K562 (cell line): ENCODE measurements at regions not wholly inside any gene's neighbourhood (a gene's known extent, or its start where the extent isn't known, plus 50 kb on each side); places are given as distances from the start of the nearest gene placed in this dataset.

Source experiments
- ATAC-seq: fragments of 200-7000 bp; cut with Tn5 transposase; 3 replicates; pipeline ENCODE4 v1.9.1; 2020; ENCODE audit warnings: moderate library complexity
- BruUV-seq: library from RNA; stranded (reverse); fragments of 400-500 nt; replicated peaks from 2 replicates; lab custom pipeline; 2021; lab: Mats Ljungman, UMichigan
- CTCF ChIA-PET: fragments of 300-600 bp; formaldehyde crosslinking; extraction: SDS; loops from one replicate; lab custom pipeline; 2021; ENCODE audit warnings: low intra/inter-chr PET ratio; lab: Yijun Ruan, JAX
- POLR2A ChIA-PET: fragments of 300-600, 350-650 bp; sonication (Branson Sonifier 250); formaldehyde crosslinking; extraction: SDS; loops from one replicate; lab custom pipeline; 2021; ENCODE audit warnings: antibody characterized with exemption, inconsistent platforms; lab: Yijun Ruan, JAX
- DNase-seq, 4 experiments: peaks; one replicate each; pipeline versions ENCODE4 v3.0.0 to v3.0.0-alpha.2; 2011 to 2018; ENCODE audit warnings: low spot score in 3 of 4, mixed read lengths in 3 of 4; ENCODE audit errors: extremely low read depth in 1 of 4
- FAIRE-seq: peaks from 2 replicates; lab custom pipeline; 2011; peaks lifted over from hg19 to GRCh38; lab: Jason Lieb, UNC
- H2AFZ ChIP-seq: 2 replicates; pipeline ENCODE4 v1.6.0; 2011; ENCODE audit warnings: low read depth, low read length, control low read depth, inconsistent platforms
- H3K27ac ChIP-seq: fragments of 200-600 bp; 3 replicates; pipeline ENCODE4 v1.8.0; 2011; ENCODE audit warnings: low read depth, mild to moderate bottlenecking, control low read depth, inconsistent platforms, low read length, moderate library complexity, mixed read lengths; ENCODE audit errors: extremely low read depth
- H3K27me3 ChIP-seq, 2 experiments: fragments of 300-600 bp in 1 of 2; 2 replicates in 1 of 2; 3 replicates in 1 of 2; pipeline versions ENCODE4 v1.6.0 to v1.8.0; 2011; ENCODE audit warnings: inconsistent platforms in 2 of 2, low read length in 2 of 2, mild to moderate bottlenecking in 1 of 2, mixed read lengths in 1 of 2, moderate library complexity in 1 of 2; ENCODE audit not compliant: control insufficient read depth in 2 of 2, insufficient read depth in 2 of 2
- H3K36me3 ChIP-seq: fragments of 300-600 bp; 3 replicates; pipeline ENCODE4 v1.8.0; 2011; ENCODE audit warnings: mild to moderate bottlenecking, low read length, inconsistent platforms; ENCODE audit not compliant: control insufficient read depth, insufficient read depth
- H3K4me1 ChIP-seq, 2 experiments: fragments of 200-600 bp in 1 of 2; replicated peaks in 1 of 2; 2 replicates in 1 of 2; 3 replicates in 1 of 2; pipeline versions ENCODE4 v1.5.1 to v1.8.0; 2011; ENCODE audit warnings: inconsistent platforms in 2 of 2, low read length in 2 of 2, mild to moderate bottlenecking in 1 of 2, mixed read lengths in 1 of 2, moderate library complexity in 1 of 2; ENCODE audit not compliant: control insufficient read depth in 2 of 2, insufficient read depth in 2 of 2
- H3K4me2 ChIP-seq: 2 replicates; pipeline ENCODE4 v1.6.1; 2011; ENCODE audit warnings: low read length, control low read depth, inconsistent platforms, mixed read lengths; ENCODE audit not compliant: insufficient read depth
- H3K4me3 ChIP-seq: fragments of 200-600 bp; sonication (generic), shearing (Covaris generic); 2 replicates; pipeline ENCODE4 v1.5.1; 2016; ENCODE audit warnings: control low read depth, inconsistent platforms
- H3K79me2 ChIP-seq: fragments of 200-600 bp; 3 replicates; pipeline ENCODE4 v1.8.0; 2011; ENCODE audit warnings: low read length, inconsistent platforms; ENCODE audit not compliant: control insufficient read depth, insufficient read depth
- H3K9ac ChIP-seq, 2 experiments: 2 replicates each; pipeline versions ENCODE4 v1.6.0 to v1.6.1; 2011; ENCODE audit warnings: low read depth in 2 of 2, low read length in 2 of 2, control low read depth in 1 of 2, inconsistent platforms in 1 of 2, mild to moderate bottlenecking in 1 of 2, mixed read lengths in 1 of 2; ENCODE audit not compliant: insufficient read depth in 1 of 2
- H3K9me1 ChIP-seq: one replicate; pipeline ENCODE4 v1.6.0; 2011; ENCODE audit warnings: inconsistent platforms, mild to moderate bottlenecking, low read length, moderate library complexity; ENCODE audit not compliant: control insufficient read depth, insufficient read depth
- H3K9me3 ChIP-seq: replicated peaks from 2 replicates; pipeline ENCODE4 v1.5.1; 2011; ENCODE audit warnings: low read depth, low read length, inconsistent platforms; ENCODE audit not compliant: control insufficient read depth, insufficient read depth
- H4K20me1 ChIP-seq: replicated peaks from 2 replicates; pipeline ENCODE4 v1.6.1; 2011; ENCODE audit warnings: low read length, inconsistent platforms, mixed read lengths; ENCODE audit not compliant: control insufficient read depth, insufficient read depth
- BRD9 ChIP-seq: fragments of 450-650 bp; IDR thresholded peaks from 2 replicates; pipeline ENCODE4 v1.6.1; 2018; ENCODE audit warnings: low read depth; ENCODE audit not compliant: partially characterized antibody
- MYBL2 ChIP-seq, 2 experiments: fragments of 450-650 bp in 1 of 2; sonication (generic) in 1 of 2; formaldehyde crosslinking in 1 of 2; IDR thresholded peaks; 2 replicates each; pipeline versions ENCODE4 v1.6.1 to v1.8.1; 2017 to 2022; ENCODE audit warnings: borderline replicate concordance in 1 of 2, inconsistent platforms in 1 of 2, low read depth in 1 of 2, mild to moderate bottlenecking in 1 of 2, missing genetic modification reagents in 1 of 2, moderate library complexity in 1 of 2
- NFE2L1 ChIP-seq: fragments of 450-650 bp; IDR thresholded peaks from 2 replicates; pipeline ENCODE4 v1.6.1; 2016; ENCODE audit warnings: missing genetic modification characterization, low read depth, mild to moderate bottlenecking, missing compliant biosample characterization, moderate library complexity, borderline replicate concordance
- PHB ChIP-seq: fragments of 250-450 bp; sonication (Bioruptor Pico); IDR thresholded peaks from 2 replicates; pipeline ENCODE4 v1.5.0; 2021
- SAP30 ChIP-seq: fragments of 200-600 bp; sonication (generic); IDR thresholded peaks from 2 replicates; pipeline ENCODE4 v1.6.1; 2012; ENCODE audit warnings: borderline replicate concordance, low read depth, mild to moderate bottlenecking, moderate library complexity, low read length, control low read depth, inconsistent platforms; ENCODE audit not compliant: insufficient read depth, poor library complexity, severe bottlenecking
- ZNF668 ChIP-seq: fragments of 250-450 bp; sonication (Bioruptor Pico); IDR thresholded peaks from 2 replicates; pipeline ENCODE4 v1.8.0; 2022; ENCODE audit warnings: mild to moderate bottlenecking, inconsistent platforms
- ZNF695 ChIP-seq: fragments of 450-650 bp; formaldehyde crosslinking; IDR thresholded peaks from 2 replicates; pipeline ENCODE4 v1.4.0; 2020; ENCODE audit warnings: mild to moderate bottlenecking, moderate library complexity
- WGBS: fragments of 100-300 bp; shearing (Covaris generic); methylation state at CpG from one replicate; pipeline ENCODE4 v1.1.6; 2016; ENCODE audit warnings: low coverage, mixed read lengths; ENCODE audit not compliant: insufficient coverage; ENCODE audit errors: missing lambda C conversion rate; 5-methylcytosine and 5-hydroxymethylcytosine counted together
- in situ Hi-C: fragments of 300-500 bp; cut with MboI; formaldehyde crosslinking; loops from 4 replicates; pipeline ENCODE4 v1.15.0; 2018; ENCODE audit warnings: inconsistent platforms, mixed read lengths
- intact Hi-C: fragments of 100-400 bp; cut with micrococcal nuclease; formaldehyde crosslinking; loops from 2 replicates; pipeline ENCODE4 v1.14.2; 2022
- TF ChIP-seq, protein P1 (sequence below): fragments of 450-650 bp; IDR thresholded peaks from 2 replicates; pipeline ENCODE4 v1.6.1; 2017; ENCODE audit warnings: mild to moderate bottlenecking, moderate library complexity
- TF ChIP-seq, protein P2 (sequence below): fragments of 450-650 bp; formaldehyde crosslinking; IDR thresholded peaks from 2 replicates; pipeline ENCODE4 v1.4.0; 2022; ENCODE audit warnings: missing genetic modification characterization
- TF ChIP-seq, protein P3 (sequence below): fragments of 450-650 bp; IDR thresholded peaks from 2 replicates; pipeline ENCODE4 v1.6.1; 2016; ENCODE audit warnings: low read depth

DNA sequence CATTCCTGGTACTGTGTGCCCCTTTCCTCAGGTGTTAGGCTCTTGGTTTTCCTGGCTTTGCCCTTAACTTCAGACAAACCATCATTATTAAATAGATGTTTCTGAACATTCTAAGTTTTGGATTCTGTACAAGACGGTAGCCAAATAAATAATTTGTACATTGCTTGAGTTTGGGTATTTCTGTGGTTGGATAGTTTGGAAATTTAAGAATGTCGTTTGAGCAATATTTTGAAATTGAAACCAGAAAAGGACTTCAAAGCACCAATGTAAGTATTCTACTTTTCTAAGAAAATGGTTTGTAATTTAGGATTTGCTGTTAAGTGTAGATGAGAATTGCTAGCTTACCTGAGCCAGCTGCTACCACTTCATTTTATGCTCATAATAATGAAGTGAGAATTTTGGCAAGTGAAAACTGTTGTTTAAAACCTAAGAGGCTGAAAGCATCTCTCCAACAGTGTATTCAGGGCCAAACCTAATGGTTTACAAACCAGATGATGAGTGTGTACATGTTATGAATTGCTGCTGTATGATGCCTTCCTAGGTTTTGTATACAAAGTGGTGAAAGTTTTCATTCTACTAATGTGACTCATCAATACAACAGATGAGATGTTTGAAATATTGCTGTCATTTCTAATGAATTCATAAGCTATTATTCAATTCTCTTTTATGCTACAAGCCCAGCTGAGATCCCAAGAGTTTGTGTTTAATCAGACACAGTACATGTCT, 181.5 kb upstream of the PRKD1 start:
- CTCF ChIA-PET = no interaction called here
- no peak overlapping the region for H3K4me2 ChIP-seq
- FAIRE-seq (no peak), ATAC-seq (no peak), DNase-seq (no peak)
- H3K79me2 ChIP-seq = no peaks in the 10 kb centered on the region
- BruUV-seq = no TSS peak
- H3K9me1 ChIP-seq = no peaks in the 10 kb centered on the region
- intact Hi-C loops = no loop called here
- H3K9ac ChIP-seq = no peak overlapping the region
- H3K36me3 ChIP-seq = no peaks in the 10 kb centered on the region
- H3K9me3 ChIP-seq = no peaks in the 10 kb centered on the region
- WGBS = 5% methylated on average over 2 of the region's 2 CpGs
- no peaks in the 10 kb centered on the region for H3K4me1 ChIP-seq
- H3K4me3 ChIP-seq = no peak overlapping the region
- H2AFZ ChIP-seq = no peak overlapping the region
- no peak overlapping the region for H3K27ac ChIP-seq
- no peaks in the 10 kb centered on the region for H3K27me3 ChIP-seq
- TF ChIP-seq, protein P1, sequence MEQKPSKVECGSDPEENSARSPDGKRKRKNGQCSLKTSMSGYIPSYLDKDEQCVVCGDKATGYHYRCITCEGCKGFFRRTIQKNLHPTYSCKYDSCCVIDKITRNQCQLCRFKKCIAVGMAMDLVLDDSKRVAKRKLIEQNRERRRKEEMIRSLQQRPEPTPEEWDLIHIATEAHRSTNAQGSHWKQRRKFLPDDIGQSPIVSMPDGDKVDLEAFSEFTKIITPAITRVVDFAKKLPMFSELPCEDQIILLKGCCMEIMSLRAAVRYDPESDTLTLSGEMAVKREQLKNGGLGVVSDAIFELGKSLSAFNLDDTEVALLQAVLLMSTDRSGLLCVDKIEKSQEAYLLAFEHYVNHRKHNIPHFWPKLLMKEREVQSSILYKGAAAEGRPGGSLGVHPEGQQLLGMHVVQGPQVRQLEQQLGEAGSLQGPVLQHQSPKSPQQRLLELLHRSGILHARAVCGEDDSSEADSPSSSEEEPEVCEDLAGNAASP = no peak
- TF ChIP-seq, protein P2, sequence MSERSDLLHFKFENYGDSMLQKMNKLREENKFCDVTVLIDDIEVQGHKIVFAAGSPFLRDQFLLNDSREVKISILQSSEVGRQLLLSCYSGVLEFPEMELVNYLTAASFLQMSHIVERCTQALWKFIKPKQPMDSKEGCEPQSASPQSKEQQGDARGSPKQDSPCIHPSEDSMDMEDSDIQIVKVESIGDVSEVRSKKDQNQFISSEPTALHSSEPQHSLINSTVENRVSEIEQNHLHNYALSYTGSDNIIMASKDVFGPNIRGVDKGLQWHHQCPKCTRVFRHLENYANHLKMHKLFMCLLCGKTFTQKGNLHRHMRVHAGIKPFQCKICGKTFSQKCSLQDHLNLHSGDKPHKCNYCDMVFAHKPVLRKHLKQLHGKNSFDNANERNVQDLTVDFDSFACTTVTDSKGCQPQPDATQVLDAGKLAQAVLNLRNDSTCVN (CRISPR knock-in tag) = no peak
- TF ChIP-seq NFE2L1 (tag) = no peak
- TF ChIP-seq ZNF695 (CRISPR knock-in tag) = no peak
- no peak for TF ChIP-seq SAP30
- no peak for TF ChIP-seq PHB
- no peak for TF ChIP-seq BRD9
- TF ChIP-seq, protein P3, sequence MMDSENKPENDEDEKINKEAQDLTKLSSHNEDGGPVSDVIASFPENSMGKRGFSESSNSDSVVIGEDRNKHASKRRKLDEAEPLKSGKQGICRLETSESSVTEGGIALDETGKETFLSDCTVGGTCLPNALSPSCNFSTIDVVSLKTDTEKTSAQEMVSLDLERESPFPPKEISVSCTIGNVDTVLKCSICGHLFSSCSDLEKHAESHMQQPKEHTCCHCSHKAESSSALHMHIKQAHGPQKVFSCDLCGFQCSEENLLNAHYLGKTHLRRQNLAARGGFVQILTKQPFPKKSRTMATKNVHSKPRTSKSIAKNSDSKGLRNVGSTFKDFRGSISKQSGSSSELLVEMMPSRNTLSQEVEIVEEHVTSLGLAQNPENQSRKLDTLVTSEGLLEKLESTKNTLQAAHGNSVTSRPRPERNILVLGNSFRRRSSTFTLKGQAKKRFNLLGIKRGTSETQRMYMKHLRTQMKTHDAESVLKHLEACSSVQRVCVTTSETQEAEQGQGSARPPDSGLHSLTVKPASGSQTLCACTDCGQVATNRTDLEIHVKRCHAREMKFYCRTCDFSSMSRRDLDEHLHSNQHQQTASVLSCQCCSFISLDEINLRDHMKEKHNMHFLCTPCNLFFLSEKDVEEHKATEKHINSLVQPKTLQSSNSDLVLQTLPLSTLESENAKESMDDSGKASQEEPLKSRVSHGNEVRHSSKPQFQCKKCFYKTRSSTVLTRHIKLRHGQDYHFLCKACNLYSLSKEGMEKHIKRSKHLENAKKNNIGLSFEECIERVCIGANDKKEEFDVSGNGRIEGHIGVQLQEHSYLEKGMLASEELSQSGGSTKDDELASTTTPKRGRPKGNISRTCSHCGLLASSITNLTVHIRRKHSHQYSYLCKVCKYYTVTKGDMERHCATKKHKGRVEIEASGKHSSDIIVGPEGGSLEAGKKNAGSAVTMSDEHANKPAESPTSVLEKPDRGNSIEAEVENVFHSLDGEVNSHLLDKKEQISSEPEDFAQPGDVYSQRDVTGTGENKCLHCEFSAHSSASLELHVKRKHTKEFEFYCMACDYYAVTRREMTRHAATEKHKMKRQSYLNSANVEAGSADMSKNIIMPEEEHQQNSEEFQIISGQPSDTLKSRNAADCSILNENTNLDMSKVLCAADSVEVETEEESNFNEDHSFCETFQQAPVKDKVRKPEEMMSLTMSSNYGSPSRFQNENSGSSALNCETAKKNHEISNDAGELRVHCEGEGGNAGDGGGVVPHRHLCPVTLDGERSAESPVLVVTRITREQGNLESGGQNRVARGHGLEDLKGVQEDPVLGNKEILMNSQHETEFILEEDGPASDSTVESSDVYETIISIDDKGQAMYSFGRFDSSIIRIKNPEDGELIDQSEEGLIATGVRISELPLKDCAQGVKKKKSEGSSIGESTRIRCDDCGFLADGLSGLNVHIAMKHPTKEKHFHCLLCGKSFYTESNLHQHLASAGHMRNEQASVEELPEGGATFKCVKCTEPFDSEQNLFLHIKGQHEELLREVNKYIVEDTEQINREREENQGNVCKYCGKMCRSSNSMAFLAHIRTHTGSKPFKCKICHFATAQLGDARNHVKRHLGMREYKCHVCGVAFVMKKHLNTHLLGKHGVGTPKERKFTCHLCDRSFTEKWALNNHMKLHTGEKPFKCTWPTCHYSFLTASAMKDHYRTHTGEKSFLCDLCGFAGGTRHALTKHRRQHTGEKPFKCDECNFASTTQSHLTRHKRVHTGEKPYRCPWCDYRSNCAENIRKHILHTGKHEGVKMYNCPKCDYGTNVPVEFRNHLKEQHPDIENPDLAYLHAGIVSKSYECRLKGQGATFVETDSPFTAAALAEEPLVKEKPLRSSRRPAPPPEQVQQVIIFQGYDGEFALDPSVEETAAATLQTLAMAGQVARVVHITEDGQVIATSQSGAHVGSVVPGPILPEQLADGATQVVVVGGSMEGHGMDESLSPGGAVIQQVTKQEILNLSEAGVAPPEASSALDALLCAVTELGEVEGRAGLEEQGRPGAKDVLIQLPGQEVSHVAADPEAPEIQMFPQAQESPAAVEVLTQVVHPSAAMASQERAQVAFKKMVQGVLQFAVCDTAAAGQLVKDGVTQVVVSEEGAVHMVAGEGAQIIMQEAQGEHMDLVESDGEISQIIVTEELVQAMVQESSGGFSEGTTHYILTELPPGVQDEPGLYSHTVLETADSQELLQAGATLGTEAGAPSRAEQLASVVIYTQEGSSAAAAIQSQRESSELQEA = no peak
- no peak for TF ChIP-seq MYBL2 (IDR thresholded peaks at IDR 0.05; ENCODE audit: low read depth)
- TF ChIP-seq MYBL2 (CRISPR knock-in tag; IDR thresholded peaks at IDR 0.05; ENCODE audit: borderline replicate concordance) = no peak
- no peak for TF ChIP-seq ZNF668 (CRISPR knock-in tag)
- POLR2A ChIA-PET = no interaction called here
- in situ Hi-C loops = no loop called here
- H4K20me1 ChIP-seq = no peaks in the 10 kb centered on the region
